DMS79 (cell line): ENCODE measurements at regions not wholly inside any gene's neighbourhood (a gene's known extent, or its start where the extent isn't known, plus 50 kb on each side); places are given as distances from the start of the nearest gene placed in this dataset.

ENCODE experiments used
- DNase-seq: peaks from one replicate; lab custom pipeline; 2025; lab: John Stamatoyannopoulos, UW

GRCh38 chr2:239488125-239488524, 87.3 kb upstream of the HDAC4 start:
- peak; percentile 13 for DNase-seq

DNA sequence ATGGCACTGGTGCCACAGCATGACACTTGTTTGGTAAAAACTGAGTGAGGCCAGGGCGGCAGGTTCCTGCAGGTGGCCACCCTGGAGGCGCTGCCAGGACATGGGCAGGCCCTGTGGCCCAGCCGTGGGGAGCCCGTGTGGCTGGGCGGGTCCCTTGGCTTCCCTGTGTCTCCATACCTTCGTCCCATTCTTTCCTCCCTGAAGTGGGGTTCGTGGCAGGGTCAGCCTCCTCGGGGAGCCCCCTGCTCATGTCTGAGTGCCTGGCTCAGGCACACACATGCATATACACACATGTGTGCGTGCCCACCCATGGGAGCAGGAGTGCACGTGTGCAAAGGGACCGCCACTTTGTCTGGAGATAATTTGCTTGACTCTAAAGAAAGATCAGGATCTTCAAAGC, 86.5 kb upstream of the HDAC4 start:
- no peak for DNase-seq

DNA sequence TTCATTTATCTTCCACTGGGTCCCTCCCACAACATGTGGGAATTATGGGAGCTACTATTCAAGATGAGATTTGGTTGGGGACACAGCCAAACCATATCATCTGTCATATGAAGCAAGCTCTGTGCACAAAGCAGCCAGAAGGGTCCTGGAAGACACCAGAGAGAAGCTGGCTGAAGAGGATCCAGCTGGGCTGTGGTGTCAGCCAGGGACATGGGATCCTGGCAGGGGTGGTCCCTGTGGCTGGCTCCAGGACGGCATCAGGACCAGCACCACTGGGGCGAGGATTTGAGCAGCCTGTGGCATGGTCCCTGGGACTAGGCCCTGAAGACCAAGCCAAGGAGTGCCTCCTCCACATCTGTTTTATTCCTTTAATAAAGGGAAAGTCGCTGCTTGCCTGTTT, 84.8 kb upstream of the HDAC4 start:
- no peak for DNase-seq

DNA sequence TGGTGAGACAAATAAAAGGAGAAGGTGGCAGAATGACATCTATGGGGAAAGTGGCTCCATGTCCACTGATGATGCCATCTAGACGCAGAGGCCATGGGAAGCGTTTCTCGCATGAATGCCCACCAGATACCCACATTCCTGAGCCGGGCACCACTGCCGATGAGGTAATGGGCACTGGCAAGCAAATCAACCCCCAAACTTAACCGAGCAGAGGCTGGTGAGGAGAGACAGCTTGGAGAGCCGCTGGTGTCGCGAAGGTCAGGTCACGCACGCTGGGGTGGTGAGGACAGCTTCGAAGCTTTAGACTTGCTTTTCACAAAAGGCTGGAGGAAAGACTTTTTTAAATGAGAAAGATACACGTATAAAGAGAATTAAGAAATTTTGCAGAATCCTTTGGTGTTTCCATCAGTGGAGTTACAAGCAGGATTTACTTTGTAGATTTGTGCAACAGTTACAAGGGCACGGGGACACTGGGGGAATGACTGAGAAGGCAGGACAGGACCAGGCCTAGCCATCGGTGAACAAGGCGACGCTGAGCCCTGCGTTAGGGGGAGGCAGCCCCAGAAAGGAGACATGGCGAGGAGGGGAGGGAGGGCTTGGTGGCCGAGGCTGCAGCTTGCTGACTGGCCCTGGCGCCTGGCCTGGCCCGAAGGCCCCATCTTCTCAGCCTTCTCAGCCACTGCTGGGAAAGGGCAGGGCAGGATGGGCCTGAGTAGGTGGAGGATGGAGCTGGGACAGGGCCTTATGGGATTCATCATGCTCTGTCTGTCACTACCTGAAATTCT, 83.9 kb upstream of the HDAC4 start:
- DNase-seq, result no peak

GRCh38 chr2:239482778-239483712, 82.2 kb upstream of the HDAC4 start:
- no peak for DNase-seq

GRCh38 chr2:239479471-239479870, 78.7 kb upstream of the HDAC4 start:
- DNase-seq, result no peak

- DNase-seq, result no peak
These were observed 76.8 kb upstream of the HDAC4 start for GRCh38 chr2:239477591-239477990.

DNA sequence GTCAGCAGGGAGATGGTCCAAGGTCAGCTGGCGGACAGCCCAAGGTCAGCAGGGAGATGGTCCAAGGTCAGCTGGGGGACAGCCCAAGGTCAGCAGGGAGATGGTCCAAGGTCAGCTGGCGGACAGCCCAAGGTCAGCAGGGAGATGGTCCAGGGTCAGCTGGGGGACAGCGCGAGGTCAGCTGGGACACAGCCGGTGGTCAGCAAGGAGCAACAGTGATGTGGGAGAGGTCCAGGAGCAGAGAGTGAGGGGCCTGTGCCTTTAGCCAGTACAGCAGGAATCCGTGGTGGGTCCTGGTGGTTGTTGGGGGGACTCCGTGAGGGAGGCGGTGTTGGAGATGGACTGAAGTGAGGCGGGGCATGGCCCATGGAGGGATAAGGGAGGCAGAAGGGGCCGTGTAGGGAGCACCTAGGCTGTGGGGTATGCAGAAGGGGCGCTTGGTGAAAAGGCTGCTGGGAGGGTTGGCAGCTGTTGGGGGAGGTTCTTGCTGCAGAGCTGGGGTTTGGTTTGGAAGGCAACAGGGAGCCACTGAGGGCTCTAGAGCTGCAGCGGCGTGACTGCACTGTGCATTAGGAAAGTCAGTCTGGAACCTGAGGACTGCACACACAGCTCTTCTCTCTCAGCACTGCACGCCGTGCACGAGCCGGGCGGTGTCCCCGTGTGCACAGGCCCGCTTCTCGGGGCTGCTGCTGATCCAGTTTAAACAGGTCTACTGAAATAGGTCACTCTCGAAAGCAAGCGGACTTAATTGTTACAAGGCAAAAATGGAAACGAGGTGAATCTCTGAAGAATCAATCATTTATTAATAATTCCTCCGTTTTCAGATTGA, 76.2 kb upstream of the HDAC4 start:
- no peak for DNase-seq

DNA sequence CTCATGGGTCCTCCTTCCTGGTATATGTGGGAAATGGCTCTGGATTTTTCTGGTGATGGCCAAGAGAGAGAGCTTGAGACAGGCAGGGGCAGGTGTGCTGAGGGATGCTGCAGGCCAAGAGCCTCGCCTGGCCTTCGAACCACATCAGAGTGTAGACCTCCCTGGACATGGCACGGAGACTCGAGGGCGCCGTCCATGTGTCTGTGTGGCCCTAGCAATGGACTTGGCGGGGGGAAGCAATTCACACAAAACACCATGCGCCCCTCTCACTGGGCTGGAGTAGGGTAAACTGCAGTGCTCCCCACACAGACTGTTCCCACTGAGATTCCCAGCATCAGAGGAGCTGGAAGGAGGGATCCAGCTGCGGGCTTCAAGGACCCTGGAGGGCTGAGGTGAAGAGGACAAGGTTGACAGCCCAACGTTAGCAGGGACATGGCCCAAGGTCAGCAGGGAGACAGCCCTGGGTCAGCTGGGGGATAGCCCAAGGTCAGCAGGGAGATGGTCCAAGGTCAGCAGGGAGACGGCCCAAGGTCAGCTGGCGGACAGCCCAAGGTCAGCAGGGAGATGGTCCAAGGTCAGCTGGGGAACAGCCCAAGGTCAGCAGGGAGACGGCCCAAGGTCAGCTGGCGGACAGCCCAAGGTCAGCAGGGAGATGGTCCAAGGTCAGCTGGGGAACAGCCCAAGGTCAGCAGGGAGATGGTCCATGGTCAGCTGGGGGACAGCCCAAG, 75.4 kb upstream of the HDAC4 start:
- DNase-seq, result no peak

GRCh38 chr2:239475161-239476028, 74.6 kb upstream of the HDAC4 start:
- DNase-seq, result no peak

GRCh38 chr2:239473211-239473805, 72.5 kb upstream of the HDAC4 start:
- DNase-seq, result no peak

- no peak for DNase-seq
These were observed 71.5 kb upstream of the HDAC4 start for GRCh38 chr2:239472235-239472775.

GRCh38 chr2:239471011-239471792, 70.4 kb upstream of the HDAC4 start:
- no peak for DNase-seq

DNA sequence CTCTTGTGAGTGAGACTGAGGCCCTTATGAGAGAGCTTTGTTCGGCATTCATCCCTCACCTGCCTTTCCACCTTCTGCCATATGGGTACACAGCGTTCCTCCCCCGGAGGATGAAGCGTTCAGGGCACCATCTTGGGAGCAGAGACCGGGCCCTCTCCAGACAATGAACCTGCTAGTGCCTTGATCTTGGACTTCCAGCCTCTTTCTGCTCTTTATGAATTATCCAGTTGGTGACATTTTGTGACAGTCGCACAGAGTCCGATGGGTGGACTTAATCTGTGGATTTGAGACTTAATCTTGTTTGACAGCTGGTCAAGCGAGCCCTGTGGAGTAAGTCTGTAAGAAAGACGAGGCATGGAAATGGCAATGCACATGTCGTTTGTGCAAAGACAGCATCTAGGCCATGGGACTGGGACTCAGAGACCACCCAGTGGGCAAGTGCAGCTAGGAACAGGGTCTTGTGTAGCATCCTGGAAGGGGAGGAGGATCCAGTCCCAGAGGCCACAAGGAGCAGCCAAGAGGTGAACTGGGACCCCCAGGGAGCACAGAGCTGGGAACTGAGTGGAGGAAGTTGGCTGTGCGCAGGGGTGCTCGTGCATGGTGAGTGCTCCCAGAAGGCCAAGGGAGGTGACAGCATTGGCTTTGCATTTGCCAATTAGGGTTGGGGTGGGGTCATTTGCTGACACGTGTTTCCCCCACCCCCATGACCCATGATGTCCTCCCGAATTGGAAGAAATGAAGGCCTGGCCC, 69.5 kb upstream of the HDAC4 start:
- no peak for DNase-seq

DNA sequence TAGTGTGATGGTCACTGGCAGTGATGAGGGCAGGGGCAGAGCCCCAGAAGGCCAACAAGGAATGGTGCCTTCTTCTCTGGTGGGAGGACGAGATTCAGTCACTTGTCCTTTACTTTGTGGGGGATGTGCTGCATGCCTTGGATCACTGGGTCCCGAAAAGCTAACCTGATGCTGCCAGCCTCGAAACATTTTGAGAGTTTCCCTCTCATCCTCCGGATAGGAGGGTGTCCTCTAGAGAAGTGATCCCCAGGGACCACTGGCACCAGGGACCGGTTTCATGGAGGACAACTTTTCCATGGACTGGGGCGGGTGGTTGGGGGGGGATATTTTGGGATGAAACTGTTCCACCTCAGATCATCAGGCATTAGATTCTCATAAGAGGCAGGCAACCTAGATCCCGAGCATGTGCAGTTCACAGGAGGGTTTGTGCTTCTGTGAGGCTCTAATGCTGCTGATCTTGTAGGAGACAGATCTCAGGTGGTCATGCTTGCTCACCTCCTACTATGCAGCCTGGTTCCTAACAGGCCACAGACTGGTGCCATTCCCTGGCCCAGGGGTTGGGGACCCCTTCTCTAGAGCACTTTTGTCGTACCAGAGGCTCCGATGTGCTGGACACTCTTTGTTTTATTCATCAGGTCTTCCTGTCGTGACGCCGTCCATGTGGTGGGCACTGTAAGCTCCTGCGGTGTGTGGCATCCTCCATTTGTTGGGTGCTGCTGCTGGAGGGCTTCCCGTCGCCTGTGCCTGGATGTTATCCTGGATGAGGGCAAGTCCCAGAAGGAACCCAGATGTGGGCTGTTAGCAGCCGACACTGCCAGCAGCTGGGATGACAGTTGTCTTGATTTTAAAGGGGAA, 68.5 kb upstream of the HDAC4 start:
- no peak for DNase-seq

DNA sequence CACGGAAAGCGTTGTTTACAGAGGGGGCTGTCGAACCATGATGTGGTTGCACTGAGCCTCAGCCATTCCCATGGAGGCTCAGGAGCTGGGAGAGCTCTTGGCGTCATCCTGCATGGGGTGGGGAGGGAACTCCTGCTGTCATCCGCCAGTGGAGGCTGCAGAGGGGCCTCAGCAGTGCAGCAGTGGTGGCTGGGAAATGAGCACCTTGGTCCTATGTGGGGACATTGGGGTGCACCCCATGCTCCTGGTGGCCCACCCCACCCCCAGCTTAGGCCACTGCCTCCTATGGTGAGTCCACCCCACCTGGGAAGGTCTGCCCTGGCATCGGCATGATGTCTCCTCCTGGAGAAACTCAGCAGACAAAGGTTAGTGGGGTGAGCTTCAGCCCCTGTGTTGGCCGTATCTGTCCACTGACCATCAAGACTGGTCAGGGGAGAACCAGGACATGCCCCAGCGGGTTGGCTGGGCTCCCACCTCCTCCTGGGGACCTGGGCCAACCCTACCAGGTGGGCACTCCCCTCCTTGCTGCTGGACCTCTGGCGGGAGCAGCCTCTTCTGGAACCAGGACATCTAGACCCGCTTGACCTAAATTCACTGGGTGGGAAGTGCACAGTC, 67.8 kb upstream of the HDAC4 start:
- DNase-seq, result no peak

DNA sequence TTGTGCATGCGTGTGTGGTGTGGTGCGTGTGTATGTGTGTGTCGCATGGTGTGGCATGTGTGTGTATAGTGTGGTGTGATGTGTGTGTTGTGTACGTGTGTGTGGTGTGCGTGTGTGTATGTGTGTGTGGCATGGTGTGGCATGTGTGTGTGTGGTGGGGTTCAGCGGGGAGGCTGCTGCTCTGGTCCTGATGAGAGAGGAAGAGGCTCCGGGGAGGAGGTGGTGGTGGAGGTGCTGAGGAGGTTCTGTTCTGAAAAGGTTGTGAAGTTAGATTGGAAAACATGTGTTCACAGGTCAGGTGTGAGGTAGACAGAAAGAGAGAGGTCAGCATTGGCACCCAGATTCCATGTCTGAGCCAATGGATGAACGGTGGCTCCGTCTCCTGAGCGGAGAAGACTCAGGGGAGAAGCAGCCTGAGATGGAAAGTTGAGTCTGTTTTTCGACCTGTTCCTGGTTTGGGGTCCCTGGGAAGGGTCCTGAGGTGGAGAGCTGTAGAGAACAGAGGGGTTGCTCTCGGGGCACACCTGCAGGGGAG, 67.2 kb upstream of the HDAC4 start:
- DNase-seq, result no peak
